ENCODE measurements at regions not wholly inside any gene's neighbourhood (a gene's known extent, or its start where the extent isn't known, plus 50 kb on each side); places are given as distances from the start of the nearest gene placed in this dataset.

DNA sequence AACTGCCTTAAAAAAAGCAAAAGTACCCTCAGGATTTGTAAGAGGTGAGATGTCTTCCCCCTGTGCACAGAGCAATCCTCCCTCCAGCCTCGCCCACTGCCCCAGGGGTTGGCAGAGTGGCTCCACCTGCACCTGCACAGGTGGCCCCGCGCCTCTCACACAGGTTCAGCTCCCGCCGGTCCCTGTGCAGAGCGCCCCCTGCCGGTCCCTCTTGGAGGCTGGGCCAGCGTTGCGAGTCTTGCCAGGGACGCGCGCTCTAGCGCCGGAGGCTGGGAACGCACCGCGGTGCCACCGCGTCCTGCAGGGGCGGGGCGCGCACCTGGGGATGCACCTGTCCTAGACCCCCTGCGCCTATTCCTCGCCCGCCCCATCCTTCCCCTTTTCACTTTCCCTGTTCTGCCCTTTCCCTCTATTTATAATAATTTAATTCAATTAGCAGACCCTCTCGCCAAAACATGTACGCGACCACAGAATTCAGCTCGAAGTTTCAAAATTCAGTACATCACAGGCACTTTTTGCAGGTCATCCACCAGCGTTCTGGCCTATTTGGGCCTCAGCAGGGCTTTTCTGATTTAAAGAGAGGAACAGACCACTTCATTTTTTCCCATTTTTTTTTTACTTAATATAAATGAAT lies 618.6 kb downstream of the AACS start:
- 10 to 12% (median 11%) methylated on average over 25 to 30 of the region's 30 CpGs for WGBS, 4 donors
- no peaks in the 10 kb centered on the region for H3K9me3 ChIP-seq
- H3K4me1 ChIP-seq, result no peaks in the 10 kb centered on the region
- H3K27me3 ChIP-seq, result peaks cover 0 to 28% (median 5%) of the 10 kb centered on the region in 9 donors
- H3K27ac ChIP-seq, result peak overlapping the region in 1 of 12 donors; percentile 60
- ATAC-seq (no peak), DNase-seq (peak in 1 of 5 donors; percentile 57)
- no peak overlapping the region for H3K4me3 ChIP-seq
- intact Hi-C loops (cut with DNase I), result no loop called here
- TF ChIP-seq POLR2A (IDR thresholded peaks at IDR 0.05), result no peak
- TF ChIP-seq, protein P1, sequence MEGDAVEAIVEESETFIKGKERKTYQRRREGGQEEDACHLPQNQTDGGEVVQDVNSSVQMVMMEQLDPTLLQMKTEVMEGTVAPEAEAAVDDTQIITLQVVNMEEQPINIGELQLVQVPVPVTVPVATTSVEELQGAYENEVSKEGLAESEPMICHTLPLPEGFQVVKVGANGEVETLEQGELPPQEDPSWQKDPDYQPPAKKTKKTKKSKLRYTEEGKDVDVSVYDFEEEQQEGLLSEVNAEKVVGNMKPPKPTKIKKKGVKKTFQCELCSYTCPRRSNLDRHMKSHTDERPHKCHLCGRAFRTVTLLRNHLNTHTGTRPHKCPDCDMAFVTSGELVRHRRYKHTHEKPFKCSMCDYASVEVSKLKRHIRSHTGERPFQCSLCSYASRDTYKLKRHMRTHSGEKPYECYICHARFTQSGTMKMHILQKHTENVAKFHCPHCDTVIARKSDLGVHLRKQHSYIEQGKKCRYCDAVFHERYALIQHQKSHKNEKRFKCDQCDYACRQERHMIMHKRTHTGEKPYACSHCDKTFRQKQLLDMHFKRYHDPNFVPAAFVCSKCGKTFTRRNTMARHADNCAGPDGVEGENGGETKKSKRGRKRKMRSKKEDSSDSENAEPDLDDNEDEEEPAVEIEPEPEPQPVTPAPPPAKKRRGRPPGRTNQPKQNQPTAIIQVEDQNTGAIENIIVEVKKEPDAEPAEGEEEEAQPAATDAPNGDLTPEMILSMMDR (IDR thresholded peaks at IDR 0.05), result peak in 4 of 12 donors; percentile 11 to 26 (median 17)
- no peaks in the 10 kb centered on the region for H3K36me3 ChIP-seq

DNA sequence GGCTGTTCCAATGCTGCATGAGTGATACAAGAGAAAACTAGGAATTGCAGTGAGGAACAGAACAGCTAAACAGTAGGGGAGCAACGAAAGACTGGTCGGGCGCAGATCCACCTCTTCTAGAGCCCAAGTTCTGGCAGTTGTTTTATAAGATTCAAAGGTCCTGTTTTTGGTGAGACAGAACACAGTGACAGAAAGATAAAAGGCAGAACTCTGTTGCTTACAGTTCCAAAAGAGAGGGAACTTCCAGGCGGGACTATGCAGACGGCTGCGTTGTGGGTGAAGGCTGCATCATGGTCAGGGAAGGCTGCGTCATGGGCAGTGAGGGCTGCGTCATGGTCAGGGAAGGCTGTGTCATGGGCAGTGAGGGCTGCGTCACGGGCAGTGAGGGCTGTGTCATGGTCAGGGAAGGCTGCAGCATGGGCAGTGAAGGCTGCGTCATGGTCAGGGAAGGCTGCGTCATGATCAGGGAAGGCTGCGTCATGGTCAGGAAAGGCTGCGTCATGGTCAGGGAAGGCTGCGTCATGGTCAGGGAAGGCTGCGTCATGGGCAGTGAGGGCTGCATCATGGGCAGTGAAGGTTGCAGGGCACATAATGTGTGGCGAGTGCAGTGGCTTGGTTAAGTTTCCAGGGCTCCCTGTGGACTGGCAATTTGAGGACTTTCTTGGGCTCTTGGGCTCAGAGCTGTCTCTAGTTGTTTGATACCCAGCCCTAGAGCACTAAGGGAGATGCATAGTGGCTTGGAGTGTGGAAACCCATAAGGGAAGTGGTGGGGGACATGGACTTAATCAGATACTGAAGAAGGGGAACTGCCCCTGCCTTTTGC lies 619.9 kb downstream of the AACS start:
- no peak for ATAC-seq
- peak overlapping the region in 1 of 12 donors; percentile 75 for H3K27ac ChIP-seq
- no peaks in the 10 kb centered on the region for H3K36me3 ChIP-seq
- no peak overlapping the region for H3K4me3 ChIP-seq
- intact Hi-C loops (cut with DNase I), result no loop called here
- DNase-seq, result no peak
- no peak for TF ChIP-seq POLR2A (IDR thresholded peaks at IDR 0.05)
- H3K4me1 ChIP-seq, result no peaks in the 10 kb centered on the region
- WGBS, 4 donors, result 81 to 86% (median 84%) methylated on average over 17 of the region's 17 CpGs
- H3K27me3 ChIP-seq, result peaks cover 0 to 28% (median 5%) of the 10 kb centered on the region in 9 donors
- no peaks in the 10 kb centered on the region for H3K9me3 ChIP-seq

DNA sequence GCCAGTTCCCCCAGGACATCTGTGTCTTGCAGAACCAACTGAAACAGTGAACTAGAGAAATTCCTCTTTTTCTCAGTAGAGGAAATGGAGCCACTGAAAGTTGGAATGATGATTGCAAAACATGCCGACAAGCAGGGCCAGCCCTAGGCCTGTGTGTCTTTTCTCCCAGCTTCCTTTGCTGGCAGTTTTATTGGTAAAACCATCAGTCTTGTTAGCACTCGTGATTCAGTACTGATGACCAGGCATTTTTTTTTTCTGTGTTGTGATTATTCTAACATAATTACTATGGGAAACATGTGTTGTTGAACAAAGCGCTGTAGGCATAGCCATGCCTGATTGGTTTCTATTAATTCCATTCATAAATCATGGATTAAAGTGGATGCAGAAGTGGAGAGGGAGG lies 620.7 kb downstream of the AACS start:
- Histone ChIP-seq H3K9me3 (no peaks in the 10 kb centered on the region), H3K4me3 (no peak overlapping the region), H3K36me3 (no peaks in the 10 kb centered on the region), H3K27me3 (peaks cover 0 to 28% (median 5%) of the 10 kb centered on the region in 9 donors), H3K4me1 (no peaks in the 10 kb centered on the region), H3K27ac (peak overlapping the region in 1 of 12 donors; percentile 75)
- ATAC-seq (no peak), DNase-seq (no peak)
- 60 to 67% (median 64%) methylated on average over 3 of the region's 3 CpGs for WGBS, 4 donors
- TF ChIP-seq POLR2A (IDR thresholded peaks at IDR 0.05), result no peak
- TF ChIP-seq, protein P1 (IDR thresholded peaks at IDR 0.05), result no peak
- intact Hi-C loops (cut with DNase I), result no loop called here

DNA sequence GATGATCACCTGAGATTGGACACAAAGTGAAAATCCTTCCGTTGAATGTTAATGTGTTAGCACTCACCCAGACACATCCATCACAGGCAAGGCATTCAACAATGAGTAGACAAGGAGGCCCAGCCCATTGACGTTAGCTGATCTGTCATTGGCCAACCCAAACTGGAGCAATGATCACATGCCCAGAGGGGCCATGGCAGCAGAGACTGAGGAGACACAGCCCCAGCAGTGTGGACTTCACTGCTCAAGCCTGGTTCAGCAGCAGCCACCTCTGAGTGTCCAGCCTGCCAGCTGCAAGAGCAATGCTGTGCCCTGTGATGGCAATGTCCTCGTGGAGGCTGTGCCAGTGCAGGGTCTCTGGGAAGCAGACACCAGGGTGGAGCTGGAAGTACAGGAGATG lies 622.2 kb downstream of the AACS start:
- H3K27ac ChIP-seq, result no peak overlapping the region
- no peaks in the 10 kb centered on the region for H3K9me3 ChIP-seq
- WGBS, 4 donors, result 55 to 65% (median 61%) methylated on average over 3 of the region's 3 CpGs
- ATAC-seq (no peak), DNase-seq (no peak)
- no peak overlapping the region for H3K4me3 ChIP-seq
- H3K4me1 ChIP-seq, result no peaks in the 10 kb centered on the region
- no peaks in the 10 kb centered on the region for H3K36me3 ChIP-seq
- peaks cover 0 to 24% (median 5%) of the 10 kb centered on the region in 9 donors for H3K27me3 ChIP-seq
- TF ChIP-seq, protein P1 (IDR thresholded peaks at IDR 0.05), result no peak
- no peak for TF ChIP-seq POLR2A (IDR thresholded peaks at IDR 0.05)
- intact Hi-C loops (cut with DNase I), result no loop called here

All from heart left ventricle (tissue), 16 donors.